HG03159 (cell line): ENCODE measurements at regions not wholly inside any gene's neighbourhood (a gene's known extent, or its start where the extent isn't known, plus 50 kb on each side); places are given as distances from the start of the nearest gene placed in this dataset.

Source experiments
- ATAC-seq: cut with Tn5 transposase; IDR thresholded peaks from one replicate; pipeline ENCODE4 v1.9.1; 2021; ENCODE audit warnings: mild to moderate bottlenecking, moderate library complexity; ENCODE audit not compliant: unreplicated experiment

DNA sequence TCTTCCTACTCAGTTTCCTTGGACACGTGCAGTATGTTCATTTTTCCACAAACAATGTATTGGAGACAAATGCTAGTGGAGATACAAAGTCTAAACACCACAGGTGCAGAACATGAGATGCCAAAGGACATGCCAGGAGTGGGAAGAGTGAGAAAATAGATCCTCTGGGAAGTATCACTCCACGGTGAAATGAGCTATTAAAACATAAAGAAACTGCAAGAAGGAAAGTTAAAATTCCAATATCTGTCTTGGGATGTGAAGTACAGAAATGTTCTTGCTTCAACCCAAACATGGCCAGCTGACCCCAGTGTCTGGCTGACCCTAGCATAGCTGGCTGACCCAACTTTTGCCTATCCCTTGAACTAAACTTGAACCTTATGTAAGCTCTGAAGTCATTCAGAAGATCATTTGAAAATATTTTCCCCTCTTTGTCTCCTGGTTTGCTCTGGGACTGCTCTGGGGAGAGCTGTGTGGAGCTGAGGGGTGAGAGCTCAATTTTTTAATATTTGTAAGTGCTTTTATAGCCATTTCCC, 59.5 kb downstream of the FZD1 start:
- ATAC-seq, result no peak

DNA sequence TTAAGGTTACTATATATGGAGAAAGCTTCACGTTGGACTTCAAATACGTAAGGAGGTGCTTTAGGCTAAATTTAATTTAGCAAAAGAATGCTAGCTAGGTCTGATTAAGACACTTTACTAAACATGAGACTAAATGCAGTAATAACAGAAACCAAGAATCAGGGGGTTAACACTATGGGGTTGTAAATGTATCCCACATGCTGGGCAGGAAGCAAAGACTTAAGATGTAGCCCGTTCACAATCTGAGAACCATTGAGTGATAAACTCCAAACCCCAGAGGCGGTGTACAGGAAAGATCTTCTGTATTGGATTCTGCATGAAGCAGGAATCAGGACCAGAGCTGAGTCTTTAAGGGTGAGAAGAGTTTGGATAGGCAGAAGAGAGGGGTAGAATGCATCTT, 60.4 kb downstream of the FZD1 start:
- no peak for ATAC-seq

DNA sequence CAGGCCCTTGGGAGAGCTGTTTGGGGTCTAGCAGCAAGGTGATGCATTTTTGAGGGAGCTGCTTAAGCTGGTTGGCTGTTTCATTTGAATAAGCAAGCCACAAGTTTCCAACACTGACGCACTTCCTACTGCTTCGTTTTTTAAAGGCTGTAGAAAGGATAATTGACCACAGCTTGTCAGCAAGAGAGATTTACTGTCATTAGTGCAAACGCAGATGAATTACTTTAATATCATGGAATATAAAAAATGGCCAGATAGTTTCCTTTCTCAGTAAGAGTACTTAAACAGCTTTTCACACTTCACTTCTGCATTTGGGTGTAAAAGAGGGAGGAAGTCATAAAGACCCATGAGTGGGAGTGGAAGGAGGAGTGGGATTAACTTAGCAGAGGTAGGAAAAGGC, 61.5 kb downstream of the FZD1 start:
- ATAC-seq, result no peak

DNA sequence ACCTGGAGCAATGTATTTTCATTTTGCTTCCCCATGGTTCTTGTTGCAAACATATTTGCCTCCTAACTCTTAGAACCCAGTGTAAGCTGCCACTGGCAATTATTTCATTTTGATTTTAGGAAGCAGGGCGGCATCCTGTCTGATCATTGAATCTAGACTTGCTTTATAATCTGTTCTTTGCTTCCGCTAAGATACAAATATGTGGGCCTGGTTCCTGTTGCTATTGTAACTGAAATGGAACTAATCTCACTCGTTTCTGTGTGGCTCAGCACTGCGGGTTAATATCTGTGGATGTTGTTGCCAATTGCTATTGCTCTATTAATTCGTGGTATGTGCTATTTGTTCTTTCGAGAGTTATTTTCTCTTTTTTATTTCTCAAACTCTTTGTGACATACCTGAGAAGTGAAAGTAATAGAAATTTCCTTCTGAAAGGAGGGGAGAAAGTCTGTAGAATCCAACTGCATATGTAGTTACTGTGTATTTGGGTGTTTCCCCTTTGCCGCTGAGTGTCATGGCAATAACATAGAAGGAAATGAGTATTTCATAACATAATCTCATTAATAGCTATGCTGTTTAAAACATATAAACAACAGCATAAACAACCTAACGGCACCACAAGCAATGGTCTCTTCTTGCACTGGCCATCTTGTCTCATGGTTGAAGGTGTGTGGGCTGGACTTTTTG, 62.4 kb downstream of the FZD1 start:
- peak; percentile 43 for ATAC-seq

DNA sequence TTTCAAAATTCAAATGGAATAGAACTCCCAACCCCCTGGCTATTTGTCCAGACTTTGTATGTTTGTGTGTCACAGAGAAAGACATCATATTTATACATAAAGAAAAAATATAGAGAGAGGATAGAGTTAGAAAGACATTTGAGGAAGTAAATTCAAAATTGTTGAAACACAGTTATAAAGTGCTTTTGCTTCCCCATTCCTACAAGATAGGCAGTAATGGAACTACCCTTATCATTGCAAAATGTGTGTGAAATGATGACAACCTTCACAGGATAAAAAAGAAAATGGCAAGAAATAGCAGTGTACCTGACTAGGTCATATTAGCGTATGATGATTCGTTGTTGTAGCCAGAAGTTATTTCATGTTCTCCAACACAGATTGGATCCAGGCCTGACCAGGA, 63.1 kb downstream of the FZD1 start:
- ATAC-seq, result no peak

DNA sequence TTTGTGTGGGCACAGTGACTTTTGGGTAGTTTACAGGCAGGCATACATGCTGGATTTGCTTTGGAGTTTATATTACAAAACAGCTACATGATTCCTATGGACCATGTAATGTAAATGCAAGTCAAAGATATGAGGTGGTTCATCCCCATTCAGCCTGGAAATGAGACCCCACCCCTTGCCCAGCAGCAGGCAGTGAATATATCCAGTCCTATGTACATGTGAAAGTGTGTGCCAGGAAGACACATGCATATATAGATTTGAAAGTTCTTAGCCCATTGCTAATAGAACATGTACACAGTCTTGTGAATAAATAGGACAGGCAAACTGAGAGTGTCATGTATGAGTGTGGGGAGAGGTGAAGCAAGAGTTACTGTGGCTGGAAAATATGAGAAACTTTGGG, 65.3 kb downstream of the FZD1 start:
- ATAC-seq, result no peak

DNA sequence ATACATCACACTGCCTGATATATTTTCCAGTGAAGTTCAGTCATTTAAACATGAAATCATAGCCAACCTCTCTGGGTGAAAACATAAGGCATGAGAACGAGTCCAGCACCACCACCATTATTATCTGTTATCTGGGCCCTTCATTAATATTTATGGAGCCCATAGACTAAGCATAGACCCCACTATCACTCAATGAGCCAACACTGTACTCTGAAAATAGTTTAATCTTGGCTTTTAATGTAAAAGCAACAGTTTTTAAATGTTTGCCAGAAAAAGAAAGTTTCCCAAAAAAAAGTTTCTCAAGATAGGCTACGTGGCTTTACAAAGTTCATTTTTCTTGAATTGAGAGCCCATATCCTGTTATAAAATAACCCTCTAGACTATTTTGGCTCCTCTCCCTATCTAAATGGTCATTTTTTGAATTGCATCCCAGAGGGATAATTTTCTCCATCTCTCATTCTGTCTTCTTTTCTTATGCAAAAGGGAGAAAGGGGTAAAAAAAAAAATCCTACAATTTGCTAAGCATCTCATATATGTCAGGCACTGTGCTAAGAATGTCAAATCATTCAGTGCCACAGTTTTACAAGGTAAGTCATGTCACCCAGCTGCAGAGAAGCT, 66.1 kb downstream of the FZD1 start:
- no peak for ATAC-seq

DNA sequence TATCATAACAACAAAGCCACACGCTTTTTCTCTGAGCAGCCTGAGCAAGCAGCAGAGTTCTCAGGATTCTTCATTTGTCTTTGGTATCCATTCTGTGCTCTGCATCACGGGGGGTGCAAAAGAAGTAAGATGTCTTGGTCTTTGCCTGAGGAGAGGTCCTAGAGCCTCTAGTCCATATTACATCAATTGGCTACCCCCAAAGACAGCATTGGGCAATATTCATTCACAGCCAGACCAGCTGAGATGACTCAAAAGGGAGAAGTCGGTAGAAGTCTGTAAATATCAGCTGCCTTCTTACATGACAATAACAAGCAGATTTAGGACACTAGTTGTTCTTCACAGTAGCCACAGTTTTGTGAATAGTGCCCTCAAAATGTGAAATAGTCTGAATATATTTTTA, 66.6 kb downstream of the FZD1 start:
- ATAC-seq, result no peak

DNA sequence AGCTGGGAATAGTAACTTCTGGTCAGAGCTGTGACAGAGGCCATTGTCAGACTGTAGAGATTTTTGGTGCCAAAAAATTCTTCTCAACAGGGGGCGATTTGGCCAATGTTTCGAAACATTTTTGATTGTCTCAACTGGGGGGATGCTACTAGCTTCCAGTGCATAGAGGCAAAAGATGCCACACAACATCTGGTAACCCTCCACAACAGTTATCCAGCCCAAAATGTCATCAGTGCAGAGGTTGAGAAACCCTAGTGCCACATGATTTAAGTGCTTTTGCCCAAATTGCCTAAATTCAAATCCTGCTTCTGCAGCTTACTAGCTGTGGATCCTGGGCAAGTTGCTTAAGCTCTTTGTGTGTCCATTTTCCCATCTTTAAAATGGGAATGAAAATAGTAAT, 71.9 kb downstream of the FZD1 start:
- no peak for ATAC-seq

DNA sequence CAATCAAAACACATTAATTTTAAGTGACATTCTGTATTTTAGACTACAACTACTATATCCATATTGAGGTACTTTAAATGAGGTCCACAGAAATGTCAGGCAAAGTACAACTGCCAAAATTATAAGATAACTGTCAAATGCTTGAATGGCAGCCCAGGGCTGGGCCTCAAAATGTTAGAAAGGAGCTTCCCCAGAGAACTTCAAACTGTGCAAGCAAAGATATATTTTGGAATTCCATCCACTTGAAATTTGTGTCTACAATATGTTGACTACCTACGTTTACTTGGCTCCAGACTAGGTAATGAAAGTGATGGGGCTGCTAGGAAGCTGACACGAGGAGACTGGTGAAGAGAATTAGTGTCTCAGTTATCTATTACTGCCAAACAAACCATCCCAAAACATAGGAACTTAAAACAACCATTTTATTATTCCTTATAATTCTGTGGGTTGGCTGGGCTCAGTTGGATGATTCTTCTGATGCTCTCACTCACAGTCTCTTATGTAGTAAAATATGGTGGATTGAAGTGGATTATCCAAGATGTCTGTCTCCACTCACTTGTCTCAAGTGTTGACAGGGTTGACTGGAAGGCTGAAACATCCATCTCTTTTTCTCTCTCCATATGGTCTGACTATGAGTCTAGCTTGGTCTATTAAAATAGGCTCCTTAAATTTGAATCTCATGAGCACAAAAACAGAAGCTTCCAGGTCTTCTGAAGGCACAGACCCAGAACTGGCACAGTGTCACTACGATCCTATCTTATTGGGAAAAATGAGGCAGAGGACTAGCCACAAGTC, 74.2 kb downstream of the FZD1 start:
- no peak for ATAC-seq

DNA sequence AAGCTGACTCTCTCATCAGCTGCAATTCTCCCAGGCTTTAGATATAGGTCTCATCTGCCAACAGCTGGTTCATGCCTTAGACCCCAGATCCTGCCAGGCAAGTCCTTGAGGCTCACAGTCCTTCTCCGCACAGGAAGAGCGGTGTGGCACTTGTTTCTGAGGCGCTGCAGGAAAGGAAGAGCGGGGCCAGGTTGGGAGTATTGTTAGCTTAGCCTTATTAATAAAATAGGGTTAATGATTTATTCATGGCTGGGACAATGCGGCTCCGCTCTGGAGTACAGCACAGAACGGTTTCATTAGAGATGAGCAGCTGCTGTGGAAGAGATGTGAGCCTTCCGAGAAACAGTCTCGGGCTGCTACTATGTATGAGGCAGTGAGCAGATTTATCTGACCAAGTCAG, 78.1 kb downstream of the FZD1 start:
- no peak for ATAC-seq

DNA sequence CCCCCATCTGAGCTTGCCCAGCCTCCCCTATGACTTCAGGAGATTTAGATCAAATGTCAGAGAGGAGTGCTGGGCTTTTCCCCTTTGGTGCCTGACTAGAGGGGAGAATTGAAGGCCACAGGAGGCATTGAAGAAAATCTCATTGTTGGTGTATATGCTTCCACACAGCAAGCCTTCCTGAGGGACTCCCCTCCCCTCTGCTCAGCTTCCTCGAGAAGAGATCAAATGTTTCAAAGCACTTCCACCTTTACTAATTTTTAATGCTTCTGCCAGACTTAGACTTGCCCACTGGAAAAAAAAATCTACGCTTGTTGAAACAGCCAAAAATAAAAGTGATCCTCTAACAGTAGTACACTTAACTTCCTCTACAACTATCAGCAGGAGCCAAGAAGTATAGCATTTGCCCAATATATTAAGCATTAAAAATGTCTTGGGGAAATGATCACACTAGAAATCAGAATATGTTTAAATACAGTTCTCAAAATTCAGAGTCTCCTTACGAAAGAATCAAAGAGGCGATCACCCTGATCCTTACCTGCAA, 79.3 kb downstream of the FZD1 start:
- ATAC-seq, result no peak

DNA sequence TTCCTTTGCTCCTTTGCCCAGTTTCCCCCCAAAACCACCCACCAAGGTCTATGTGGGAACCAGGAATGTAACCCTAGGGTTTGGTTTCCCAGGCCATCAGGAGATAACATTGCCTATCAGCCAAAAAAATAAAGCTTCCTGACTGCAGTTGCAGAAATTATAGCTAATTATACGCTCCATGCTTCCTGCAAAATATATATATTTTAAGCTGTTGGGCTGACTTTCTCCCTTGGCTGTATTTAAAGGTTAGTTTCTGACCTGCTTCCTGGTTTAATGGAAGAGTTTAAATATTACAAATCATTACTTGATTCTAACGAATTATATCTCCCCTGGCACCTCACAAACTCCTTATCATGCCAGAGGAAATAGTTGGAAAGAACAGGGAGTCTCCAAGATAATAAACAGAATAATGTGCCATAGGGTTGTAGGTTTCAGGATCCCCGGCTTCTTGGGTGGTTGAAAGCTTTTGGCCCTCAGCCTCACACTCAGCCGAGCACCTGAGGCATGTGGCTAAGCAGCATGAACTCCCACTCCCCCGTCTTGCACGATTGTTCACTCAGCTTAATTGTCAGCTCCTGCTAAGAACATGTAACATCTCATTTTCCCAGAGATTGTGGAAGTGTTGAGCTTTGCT, 79.9 kb downstream of the FZD1 start:
- no peak for ATAC-seq

DNA sequence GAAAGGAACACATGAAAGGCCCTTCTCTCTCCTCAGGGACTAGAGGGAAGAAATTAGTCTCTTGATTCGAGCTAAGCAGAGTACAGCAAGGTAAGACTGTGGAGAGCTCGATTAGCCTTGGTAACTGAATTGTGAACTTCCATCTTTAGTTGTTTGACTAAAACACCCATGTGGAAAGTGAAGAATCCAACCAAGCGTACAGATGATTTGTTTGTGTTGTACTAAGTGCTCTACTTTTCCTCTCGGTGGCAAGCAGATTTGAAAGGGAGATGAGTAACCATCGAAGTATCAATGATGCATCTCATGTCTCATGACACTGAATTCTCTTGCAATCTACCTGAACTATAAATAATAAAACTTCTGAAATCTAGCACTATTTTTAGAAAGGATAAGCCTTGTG, 80.7 kb downstream of the FZD1 start:
- peak; percentile 51 for ATAC-seq

DNA sequence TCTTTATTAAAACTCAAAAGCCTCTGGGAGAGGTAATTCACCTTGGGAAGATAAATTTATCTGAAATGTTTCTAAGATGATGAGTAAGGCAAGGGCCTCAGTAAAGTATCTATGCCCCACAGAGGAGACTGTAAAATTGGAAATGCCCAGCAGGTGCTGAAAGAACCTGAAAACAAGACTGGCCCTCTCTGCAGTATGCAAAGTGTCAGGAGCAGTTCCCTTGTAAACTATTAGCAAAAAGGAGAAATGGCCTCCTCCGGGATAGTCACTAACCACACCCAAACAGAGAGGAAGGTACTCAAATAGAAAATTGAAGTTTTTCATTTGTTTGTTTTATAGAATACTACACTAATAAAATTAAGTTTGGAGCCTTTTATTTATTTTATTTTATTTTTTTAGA, 81.2 kb downstream of the FZD1 start:
- ATAC-seq, result peak; percentile 69

DNA sequence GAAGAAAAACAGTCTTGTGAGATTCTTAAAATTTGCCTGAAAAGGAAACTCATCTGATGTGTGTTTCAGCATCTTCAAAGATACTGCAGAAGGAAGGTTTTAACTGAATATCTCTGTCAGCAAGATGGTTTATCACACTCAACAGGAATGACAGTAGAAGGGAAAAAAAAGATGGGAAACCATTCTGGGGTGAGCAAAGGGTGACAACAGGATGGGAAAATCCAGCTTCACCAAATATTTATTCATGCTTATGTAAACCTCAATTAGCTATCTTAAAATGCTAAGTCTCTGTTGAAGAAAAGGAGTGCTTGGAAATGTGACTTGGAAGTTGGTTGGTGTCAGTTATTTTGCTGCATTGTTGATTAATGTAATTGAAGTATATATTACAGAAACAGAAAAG, 82.2 kb downstream of the FZD1 start:
- no peak for ATAC-seq

DNA sequence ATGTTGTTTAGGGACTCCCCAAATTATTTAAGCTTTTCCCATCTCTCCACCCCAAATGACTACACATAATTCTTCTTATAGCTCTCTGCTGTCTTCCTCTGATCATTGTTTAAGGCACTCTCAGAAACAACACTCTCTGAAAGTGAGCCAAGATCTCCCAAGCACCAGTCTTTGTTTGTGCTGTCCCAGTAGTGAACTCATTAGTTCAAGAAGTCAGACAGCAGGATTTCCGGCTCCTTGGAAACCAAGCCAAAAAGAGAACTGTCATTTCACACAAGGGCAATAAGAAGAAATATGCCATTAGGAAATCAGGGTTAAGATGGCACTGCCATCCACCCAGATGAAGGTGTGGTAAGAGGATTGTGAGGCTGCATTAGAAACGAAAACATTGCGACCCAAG, 83.1 kb downstream of the FZD1 start:
- ATAC-seq, result no peak

DNA sequence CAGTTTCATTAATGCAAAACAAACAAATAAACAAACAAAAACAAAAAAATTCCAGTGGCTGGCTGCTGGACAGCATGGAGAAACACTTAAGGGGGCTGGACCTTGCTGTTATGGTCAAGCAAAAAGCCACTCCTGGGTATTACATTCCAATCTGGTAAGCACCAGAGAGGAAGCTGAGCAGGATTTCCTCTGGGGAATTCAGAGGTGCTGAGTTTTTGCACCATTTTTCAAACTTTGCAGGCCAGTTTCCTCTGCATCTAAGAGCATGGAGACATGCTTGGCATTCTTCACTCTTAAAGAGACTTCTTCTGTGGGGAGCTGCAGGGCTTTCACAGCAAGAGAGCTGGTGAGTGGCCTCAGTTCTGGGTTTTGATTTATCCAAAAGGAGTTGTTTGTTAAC, 84.5 kb downstream of the FZD1 start:
- no peak for ATAC-seq

DNA sequence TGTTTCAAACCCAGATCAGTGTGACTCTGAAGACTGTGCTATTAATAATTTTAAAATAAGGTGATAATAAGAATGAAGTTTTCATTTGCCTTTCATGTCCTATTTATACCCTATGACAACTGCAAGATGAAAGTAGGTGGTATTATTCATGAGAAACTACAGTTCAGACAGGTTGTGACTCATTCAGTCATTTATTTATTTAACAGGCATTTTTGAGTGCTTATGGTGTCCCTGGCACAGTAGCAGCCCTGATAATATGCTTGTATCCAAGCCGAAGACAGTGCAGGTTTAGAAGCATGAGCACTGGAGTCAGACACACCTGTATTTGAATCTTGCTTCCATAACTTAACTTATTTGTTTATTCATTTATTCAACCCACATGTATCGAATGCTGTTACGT, 87.1 kb downstream of the FZD1 start:
- ATAC-seq, result no peak

DNA sequence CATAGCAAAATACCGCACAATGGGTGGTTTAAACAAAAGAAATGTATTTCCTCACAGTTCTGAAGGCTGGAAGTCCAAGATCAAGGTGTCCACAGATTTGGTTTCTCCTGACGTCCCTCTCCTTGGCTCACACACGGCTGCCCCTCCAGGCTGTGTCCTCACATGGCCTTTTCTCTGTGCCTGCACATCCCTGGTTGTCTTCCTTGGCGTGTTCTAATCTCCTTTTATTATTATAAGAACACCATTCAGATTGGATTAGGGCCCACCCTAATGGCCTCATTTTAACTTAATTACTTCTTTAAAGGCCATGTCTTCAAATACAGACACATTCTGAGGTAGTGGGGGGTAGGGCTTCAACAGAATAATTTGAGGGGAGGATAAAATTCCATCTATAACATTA, 87.9 kb downstream of the FZD1 start:
- no peak for ATAC-seq

DNA sequence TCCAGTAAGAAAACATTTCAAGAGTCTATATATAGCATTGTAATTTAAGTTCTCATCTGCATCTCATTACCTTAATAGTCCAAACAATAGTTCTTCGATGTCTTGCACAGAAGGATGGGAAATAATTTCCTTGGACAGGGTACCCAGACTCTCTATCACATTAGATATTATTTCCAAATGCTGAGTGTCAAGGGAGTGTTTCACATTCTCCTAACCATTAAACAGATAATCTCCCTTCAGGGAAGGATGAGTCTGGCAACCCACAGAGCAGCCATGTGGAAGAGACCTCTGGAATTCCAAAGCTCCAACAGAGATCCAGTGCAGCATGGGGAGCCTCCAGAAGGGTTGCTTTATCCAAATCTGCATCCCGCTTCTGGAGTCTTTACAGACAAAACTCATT, 89.6 kb downstream of the FZD1 start:
- ATAC-seq, result no peak
